GM18951 (cell line): ENCODE measurements at regions not wholly inside any gene's neighbourhood (a gene's known extent, or its start where the extent isn't known, plus 50 kb on each side); places are given as distances from the start of the nearest gene placed in this dataset.

Experiments
- POLR2A ChIP-seq: IDR thresholded peaks from 4 replicates; pipeline ENCODE4 v1.6.1; 2011; ENCODE audit warnings: mild to moderate bottlenecking; ENCODE audit not compliant: insufficient read length, insufficient read depth; ENCODE audit errors: extremely low read depth
- in situ Hi-C: fragments of 300-500 bp; cut with MboI; formaldehyde crosslinking; loops from one replicate; pipeline ENCODE4 v1.12.0; 2022; ENCODE audit warnings: low sequenced_read_pairs, mixed read lengths, inconsistent platforms; ENCODE audit not compliant: unreplicated experiment

GRCh38 chr14:105865266-105865903, 339.0 kb downstream of the TMEM121 start:
- TF ChIP-seq POLR2A: no peak
- in situ Hi-C loops: no loop called here

DNA sequence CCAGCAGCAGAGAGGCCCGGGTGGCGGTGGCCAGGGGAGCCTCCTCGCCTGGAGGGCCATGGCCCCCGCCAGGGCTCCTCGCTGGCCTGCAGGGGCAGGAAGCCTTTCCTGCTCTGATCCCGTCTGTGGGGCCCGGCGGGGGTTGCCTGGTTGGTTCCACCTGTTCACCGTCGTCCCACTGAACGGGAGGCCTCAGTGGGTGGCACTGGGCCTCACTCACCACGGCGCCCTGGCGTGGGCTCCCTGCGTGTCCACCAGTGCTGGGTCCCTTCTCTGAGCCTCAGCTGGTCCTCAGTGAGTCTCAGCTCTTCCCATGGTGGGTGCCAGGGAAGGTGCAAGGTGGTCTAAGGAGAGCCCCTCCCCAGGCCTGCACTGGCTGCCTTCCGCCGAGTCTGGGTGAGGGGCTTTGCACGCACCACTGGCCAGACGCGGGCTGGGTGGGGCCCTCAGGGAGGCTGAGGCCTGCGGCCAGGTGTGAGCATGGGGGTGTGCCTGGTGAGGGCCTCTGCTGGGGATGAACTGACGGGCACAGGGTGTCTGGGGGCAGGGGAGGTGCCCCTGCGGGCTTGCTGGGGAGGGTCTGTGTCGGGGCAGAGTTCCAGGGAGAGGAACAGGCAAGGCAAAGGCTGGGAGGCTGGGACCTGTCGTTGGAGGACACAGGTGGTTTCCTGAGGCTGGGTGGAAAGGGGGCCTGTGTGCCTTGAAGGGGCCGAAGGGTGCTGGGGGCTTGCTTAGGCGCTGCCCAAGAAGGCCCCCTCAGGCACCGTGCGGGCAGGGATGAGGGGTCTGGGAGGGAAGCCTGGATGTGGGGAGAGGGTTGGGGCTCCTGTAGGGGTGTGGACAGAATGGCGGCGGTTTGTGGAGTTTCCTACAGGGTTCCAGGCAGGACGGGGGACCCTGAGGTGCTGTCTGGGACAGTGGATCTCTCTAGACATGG, 339.8 kb downstream of the TMEM121 start:
- in situ Hi-C loops: no loop called here
- TF ChIP-seq POLR2A: no peak

DNA sequence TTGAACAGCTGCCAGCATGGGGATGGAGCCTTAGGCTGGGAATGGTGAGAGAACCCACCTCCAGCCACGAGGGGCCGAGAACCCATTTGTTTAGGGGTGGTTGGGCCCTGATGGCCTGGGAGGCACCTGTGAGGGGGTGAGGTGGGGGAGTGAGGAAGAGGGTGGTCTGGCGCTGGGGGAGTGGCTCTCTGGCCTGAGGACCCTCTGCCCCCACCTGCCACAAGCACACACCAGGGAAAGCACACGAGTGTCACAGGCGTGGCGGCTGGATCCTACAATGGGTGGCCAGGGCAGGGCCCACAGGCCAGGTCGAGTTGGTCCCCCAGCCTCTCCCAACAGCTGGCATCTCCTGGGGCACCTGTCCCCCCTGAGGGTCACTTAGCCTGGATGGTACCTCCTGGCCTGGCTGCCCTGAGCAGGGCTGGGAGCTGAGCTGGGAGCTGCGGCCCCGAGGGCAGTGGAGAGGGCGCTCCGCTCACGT, 340.5 kb downstream of the TMEM121 start:
- TF ChIP-seq POLR2A: no peak
- in situ Hi-C loops: no loop called here

GRCh38 chr14:105867961-105868599, 341.7 kb downstream of the TMEM121 start:
- TF ChIP-seq POLR2A: no peak
- in situ Hi-C loops: no loop called here

GRCh38 chr14:105871590-105871989, 345.2 kb downstream of the TMEM121 start:
- in situ Hi-C loops: no loop called here
- no peak for TF ChIP-seq POLR2A

DNA sequence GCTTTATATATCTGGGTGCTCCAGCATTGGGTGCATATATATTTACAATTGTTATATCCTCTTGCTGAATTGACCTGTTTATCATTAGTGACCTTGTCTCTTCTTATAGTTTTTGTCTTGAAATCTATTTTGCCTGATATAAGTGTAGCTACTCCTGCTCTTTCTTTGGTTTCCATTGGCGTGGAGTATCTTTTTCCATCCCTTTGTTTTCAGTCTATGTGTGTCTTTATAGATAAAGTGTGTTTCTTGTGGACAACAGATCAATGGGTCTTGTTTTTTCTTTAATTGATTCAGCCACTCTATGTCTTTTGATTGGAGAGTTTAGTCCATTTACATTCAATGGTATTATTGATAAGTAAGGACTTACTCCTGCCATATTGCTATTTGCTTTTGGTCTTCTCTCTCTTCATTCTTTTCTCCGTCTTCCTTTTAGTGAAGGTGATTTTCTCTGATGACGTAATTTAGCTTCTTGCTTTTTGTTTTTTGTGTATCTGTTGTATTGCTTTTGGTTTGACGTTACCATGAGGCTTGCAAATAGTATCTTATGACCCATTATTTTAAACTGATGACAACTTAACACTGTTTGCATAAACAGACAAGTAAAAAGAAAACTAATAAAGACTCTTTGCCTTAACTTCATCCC, 347.6 kb downstream of the TMEM121 start:
- in situ Hi-C loops: no loop called here
- TF ChIP-seq POLR2A: no peak

DNA sequence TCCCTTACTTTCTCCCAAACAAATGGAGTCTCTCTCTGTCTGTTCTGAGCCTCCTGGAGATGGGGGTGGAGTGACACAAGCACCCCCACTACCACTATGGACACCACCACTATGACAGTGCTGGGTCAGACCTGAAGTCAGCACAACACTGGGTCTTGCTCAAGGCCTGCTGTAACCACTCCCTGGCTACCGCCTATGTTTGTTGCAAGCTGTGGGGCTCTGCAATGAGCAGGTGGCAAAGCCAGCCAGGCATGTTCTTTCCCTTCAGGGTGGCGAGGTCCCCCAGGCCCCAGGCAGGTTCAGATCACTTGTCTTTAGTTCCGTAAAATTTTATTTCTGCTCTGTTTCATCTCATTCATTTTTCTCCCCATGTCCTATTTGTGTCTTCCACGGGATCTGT, 349.8 kb downstream of the TMEM121 start:
- no peak for TF ChIP-seq POLR2A
- in situ Hi-C loops: no loop called here

- in situ Hi-C loops: no loop called here
Observed at GRCh38 chr14:105876829-105877228, 350.4 kb downstream of the TMEM121 start.

GRCh38 chr14:105877645-105878044, 351.3 kb downstream of the TMEM121 start:
- no peak for TF ChIP-seq POLR2A

More at GRCh38 chr14:105876829-105877228, 350.4 kb downstream of the TMEM121 start:
- TF ChIP-seq POLR2A: no peak

GRCh38 chr14:105878125-105878524, 351.7 kb downstream of the TMEM121 start:
- no peak for TF ChIP-seq POLR2A
- in situ Hi-C loops: no loop called here

More at GRCh38 chr14:105877645-105878044, 351.3 kb downstream of the TMEM121 start:
- in situ Hi-C loops: no loop called here

- no peak for TF ChIP-seq POLR2A
- in situ Hi-C loops: no loop called here
Observed at GRCh38 chr14:105878554-105878953, 352.2 kb downstream of the TMEM121 start.

GRCh38 chr14:105879503-105879866, 353.1 kb downstream of the TMEM121 start:
- in situ Hi-C loops: no loop called here
- TF ChIP-seq POLR2A: no peak
